Activated CD4-positive, alpha-beta T cell treated with anti-CD3 and anti-CD28 coated beads, Interleukin-2, amount 10 ng/mL, durations not matched to agents 7 days and 5 days (primary cell): ENCODE measurements at regions not wholly inside any gene's neighbourhood (a gene's known extent, or its start where the extent isn't known, plus 50 kb on each side); places are given as distances from the start of the nearest gene placed in this dataset.

ENCODE experiments used
- CTCF ChIA-PET: fragments of 350-600 bp; sonication (Branson Sonifier 250); formaldehyde crosslinking; loops from one replicate; lab custom pipeline; 2021; ENCODE audit warnings: antibody characterized with exemption; lab: Charles Lee
- POLR2A ChIA-PET: fragments of 350-600 bp; sonication (Branson Sonifier 250); formaldehyde crosslinking; loops from one replicate; lab custom pipeline; 2021; ENCODE audit warnings: antibody characterized with exemption; lab: Charles Lee
- DNase-seq: peaks from one replicate; pipeline ENCODE4 v3.0.0-alpha.2; 2020
- H3K27ac Mint-ChIP-seq: one replicate; pipeline ENCODE4 v1.8.0; 2021; ENCODE audit warnings: mild to moderate bottlenecking, moderate library complexity, mixed read lengths
- H3K27me3 Mint-ChIP-seq: one replicate; pipeline ENCODE4 v1.8.0; 2021; ENCODE audit warnings: mixed read lengths
- H3K36me3 Mint-ChIP-seq: one replicate; pipeline ENCODE4 v1.8.0; 2021; ENCODE audit warnings: low read depth, mixed read lengths
- H3K4me1 Mint-ChIP-seq: one replicate; pipeline ENCODE4 v1.8.0; 2021; ENCODE audit warnings: mixed read lengths
- H3K4me3 Mint-ChIP-seq: one replicate; pipeline ENCODE4 v1.8.0; 2021; ENCODE audit warnings: mild to moderate bottlenecking, moderate library complexity, mixed read lengths
- H3K9me3 Mint-ChIP-seq: one replicate; pipeline ENCODE4 v1.8.0; 2021; ENCODE audit warnings: mixed read lengths

DNA sequence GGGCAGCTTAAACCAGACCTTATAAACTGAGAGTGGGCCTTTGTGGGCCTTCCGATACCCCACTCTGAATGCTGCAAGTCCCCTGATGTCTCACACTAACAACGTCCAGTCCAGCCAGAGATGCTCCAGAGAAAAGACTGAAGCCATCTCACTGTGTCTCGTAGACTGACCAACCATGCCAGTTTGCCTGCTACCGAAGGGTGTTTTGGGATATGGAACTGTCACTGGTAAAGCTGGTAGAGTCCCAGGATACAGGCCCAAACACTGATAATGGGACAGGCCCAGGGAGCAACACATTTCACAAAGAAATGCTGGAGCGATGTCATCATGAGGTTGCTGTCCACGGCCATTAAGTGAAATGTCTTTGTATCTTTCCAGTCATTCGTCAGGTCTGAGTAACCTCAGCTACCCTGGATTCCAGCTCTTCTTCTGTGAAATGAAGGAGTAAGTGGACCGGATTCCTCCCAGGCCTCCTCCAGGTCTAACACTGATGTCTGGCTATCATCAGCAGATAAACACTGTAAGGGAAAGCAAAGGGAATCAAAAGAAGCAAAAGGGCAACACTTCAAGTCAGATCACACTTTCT lies 81.6 kb downstream of the SLC5A7 start:
- ChIA-PET CTCF (interaction anchor here (0.5 kb wide), 1 partner anchor 393 kb away, joined by 3 read pairs; no protein-coding TSS in a partner anchor), POLR2A (no interaction called here)
- H3K4me1 Mint-ChIP-seq = no peaks in the 10 kb centered on the region
- no peaks in the 10 kb centered on the region for H3K27me3 Mint-ChIP-seq
- H3K4me3 Mint-ChIP-seq = no peak overlapping the region
- no peaks in the 10 kb centered on the region for H3K9me3 Mint-ChIP-seq
- no peak for DNase-seq
- H3K27ac Mint-ChIP-seq = no peak overlapping the region
- H3K36me3 Mint-ChIP-seq = no peaks in the 10 kb centered on the region

DNA sequence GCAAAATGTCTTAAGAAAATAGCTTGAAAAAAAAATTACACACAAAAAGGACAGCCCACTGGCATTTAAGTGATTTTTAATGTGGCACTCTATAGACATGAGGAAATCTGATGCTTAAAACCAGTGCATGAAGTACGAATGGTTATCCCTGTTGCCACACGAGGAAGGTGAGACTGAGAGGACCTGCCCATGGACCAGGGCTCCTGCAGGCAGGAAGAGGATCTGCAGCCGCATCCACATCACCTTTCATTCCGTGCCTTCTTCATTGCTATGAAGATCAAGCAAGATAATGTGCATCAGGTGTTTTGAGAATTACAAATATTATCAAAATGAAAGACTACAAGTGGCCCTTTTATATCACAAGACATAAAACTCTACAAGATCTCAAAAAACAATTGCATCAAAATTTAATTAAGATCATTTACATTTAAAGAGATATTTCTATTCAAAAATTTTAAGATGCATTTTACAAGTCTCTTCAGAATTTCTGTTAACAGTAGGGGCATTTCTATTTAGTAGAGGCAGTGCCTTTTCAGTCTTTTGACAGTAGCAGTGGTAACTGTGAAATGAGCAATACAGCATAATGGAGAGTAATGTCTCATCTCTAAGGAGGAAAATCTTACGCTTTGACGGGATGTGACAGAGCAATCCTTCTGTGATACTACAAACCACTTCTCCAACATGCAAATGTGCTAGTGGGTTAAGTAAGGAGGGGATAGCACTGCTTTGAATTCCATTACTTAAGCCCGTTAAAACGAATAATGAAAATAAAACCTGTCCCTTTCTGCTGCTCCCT lies 83.4 kb downstream of the SLC5A7 start:
- Mint-ChIP-seq H3K4me1 (no peaks in the 10 kb centered on the region), H3K4me3 (no peak overlapping the region), H3K27ac (no peak overlapping the region), H3K9me3 (no peaks in the 10 kb centered on the region), H3K27me3 (no peaks in the 10 kb centered on the region), H3K36me3 (no peaks in the 10 kb centered on the region)
- POLR2A ChIA-PET = no interaction called here
- CTCF ChIA-PET = no interaction called here
- DNase-seq = no peak

DNA sequence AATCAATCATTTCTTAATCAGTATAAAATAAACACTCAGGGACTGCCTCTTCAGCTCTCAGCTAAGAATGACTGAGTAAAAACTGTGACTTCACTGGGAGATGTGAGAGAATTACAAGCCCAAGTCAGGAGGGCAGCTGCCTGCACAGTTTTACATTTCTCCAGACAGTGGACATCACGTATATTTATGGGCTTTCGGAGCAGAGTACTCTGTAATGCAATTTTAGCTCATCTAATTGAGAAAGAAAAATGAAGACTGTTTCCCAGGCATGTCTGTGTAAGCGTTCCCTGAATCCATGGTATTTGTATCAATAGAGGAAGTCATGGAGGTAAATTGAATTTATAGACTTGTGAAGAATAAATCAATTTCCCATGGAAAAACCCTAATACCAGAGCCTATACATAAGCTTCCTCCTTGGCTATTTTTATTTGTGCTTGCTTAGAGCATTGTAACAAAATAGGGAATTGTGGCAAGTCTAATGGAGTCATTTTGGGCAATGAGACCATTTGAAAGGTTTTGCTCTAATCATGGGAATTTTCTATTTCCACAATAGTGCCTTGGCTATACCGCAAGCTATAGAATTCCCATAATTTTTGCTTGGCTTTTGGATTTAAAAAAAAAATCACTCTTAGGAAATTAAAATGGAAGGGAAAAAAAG lies 87.2 kb downstream of the SLC5A7 start:
- DNase-seq = no peak
- POLR2A ChIA-PET = no interaction called here
- CTCF ChIA-PET = no interaction called here
- Mint-ChIP-seq H3K27me3 (no peaks in the 10 kb centered on the region), H3K36me3 (no peaks in the 10 kb centered on the region), H3K4me3 (no peak overlapping the region), H3K9me3 (no peaks in the 10 kb centered on the region), H3K27ac (no peak overlapping the region), H3K4me1 (no peaks in the 10 kb centered on the region)

DNA sequence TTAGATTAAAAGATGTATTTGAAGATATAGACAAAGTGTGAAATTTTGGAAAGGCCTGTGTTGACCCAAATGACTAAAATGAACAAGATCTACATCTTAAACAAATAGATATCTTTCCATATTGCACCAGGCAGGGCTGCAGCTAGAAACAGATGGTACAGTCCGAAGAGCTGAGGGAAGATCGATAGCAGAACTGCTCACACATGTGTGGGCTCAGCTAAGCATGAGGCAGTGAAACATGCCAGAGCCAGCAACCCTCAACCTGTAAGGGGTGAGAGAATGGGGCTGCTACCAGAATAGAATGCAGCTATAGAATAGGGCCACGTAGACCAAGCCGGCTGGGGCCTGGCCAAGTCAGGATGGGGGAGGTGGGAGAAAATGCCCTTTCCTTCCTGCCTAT lies 87.8 kb downstream of the SLC5A7 start:
- Mint-ChIP-seq H3K27me3 (no peaks in the 10 kb centered on the region), H3K4me3 (no peak overlapping the region), H3K9me3 (no peaks in the 10 kb centered on the region), H3K4me1 (no peaks in the 10 kb centered on the region), H3K27ac (no peak overlapping the region), H3K36me3 (no peaks in the 10 kb centered on the region)
- CTCF ChIA-PET = no interaction called here
- no peak for DNase-seq
- POLR2A ChIA-PET = no interaction called here

DNA sequence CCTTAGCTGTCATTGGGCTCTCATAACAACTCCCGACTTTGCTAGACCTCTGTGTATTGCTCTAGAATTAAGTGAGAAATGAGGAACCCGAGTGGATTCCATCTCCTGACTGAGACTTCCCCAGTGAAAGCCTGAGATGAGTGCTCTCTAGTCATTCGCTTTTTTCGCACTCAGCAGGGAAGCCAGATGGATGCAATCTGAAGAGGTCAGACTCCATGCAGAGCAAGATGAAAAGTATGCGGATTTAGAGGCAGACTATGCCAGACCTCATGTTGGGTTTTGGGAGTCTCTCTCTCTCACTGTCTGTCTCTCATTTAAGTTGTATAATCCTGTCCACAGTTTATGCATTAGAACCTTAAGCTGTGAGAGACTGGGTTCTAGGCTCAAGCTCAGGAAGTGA lies 88.6 kb downstream of the SLC5A7 start:
- DNase-seq = no peak
- H3K36me3 Mint-ChIP-seq = no peaks in the 10 kb centered on the region
- ChIA-PET POLR2A (no interaction called here), CTCF (no interaction called here)
- H3K4me1 Mint-ChIP-seq = no peaks in the 10 kb centered on the region
- no peak overlapping the region for H3K4me3 Mint-ChIP-seq
- no peak overlapping the region for H3K27ac Mint-ChIP-seq
- no peaks in the 10 kb centered on the region for H3K9me3 Mint-ChIP-seq
- H3K27me3 Mint-ChIP-seq = no peaks in the 10 kb centered on the region

DNA sequence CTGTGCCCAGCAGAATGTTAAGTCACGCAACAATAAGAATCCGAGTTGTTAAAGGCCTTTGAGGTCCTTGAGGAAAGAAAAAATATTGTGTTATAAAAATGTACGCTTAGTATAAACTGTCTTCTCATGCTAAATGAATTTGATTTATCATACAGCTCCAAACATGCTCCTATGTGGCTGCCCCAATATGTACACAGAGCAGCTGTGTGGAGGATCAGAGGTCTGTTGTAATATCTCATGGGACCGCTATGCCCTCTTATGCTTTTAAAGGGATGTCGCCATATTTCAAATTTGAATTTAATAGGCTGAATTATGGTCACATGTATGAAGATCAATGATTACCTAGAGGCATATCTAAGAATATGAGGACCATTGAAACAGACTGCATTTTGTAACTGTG lies 90.2 kb downstream of the SLC5A7 start:
- ChIA-PET CTCF (no interaction called here), POLR2A (no interaction called here)
- no peak overlapping the region for H3K27ac Mint-ChIP-seq
- no peaks in the 10 kb centered on the region for H3K4me1 Mint-ChIP-seq
- DNase-seq = no peak
- H3K4me3 Mint-ChIP-seq = no peak overlapping the region
- H3K9me3 Mint-ChIP-seq = no peaks in the 10 kb centered on the region
- H3K36me3 Mint-ChIP-seq = no peaks in the 10 kb centered on the region
- no peaks in the 10 kb centered on the region for H3K27me3 Mint-ChIP-seq

DNA sequence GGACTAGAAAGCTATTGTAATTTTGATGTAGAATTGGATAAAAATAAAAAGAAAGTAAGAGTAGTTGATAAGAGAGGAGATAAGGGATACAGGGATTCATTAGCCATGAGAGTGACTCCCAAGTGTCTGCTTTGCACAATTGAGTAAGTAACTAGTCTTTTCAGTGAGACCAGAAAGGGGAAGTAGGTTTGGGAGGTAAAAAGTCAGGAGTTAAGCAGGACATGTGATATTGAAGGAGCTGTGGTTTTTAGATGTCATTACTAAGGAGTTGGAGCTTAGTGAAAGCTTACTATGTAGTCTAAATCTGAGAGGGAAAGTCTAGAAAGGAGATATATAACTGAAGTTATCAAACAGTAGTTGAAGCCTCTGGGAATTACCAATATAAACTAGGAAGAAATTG lies 93.4 kb downstream of the SLC5A7 start:
- ChIA-PET POLR2A (no interaction called here), CTCF (no interaction called here)
- no peak for DNase-seq
- no peaks in the 10 kb centered on the region for H3K27me3 Mint-ChIP-seq
- no peaks in the 10 kb centered on the region for H3K9me3 Mint-ChIP-seq
- H3K4me1 Mint-ChIP-seq = no peaks in the 10 kb centered on the region
- no peaks in the 10 kb centered on the region for H3K36me3 Mint-ChIP-seq
- H3K27ac Mint-ChIP-seq = no peak overlapping the region
- H3K4me3 Mint-ChIP-seq = no peak overlapping the region

DNA sequence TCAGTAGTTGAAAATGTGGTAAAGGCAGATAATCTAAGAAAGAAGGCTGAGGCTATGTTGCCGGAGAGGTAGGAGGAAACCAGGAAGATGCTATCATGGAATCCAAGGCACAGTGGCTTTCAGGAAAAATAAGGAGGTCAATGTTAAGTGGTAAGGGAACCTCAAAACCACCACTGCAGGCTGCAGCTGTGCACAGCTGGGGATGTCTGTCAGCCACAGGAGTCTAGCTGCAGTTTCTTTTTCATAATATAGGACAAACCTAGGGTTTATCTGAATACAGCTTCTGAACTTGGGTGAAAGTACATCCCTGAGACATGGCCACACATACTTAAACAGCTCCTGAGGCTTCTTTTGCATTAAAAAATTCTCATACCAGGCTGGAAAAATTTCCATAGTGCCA lies 93.9 kb downstream of the SLC5A7 start:
- no peak for DNase-seq
- Mint-ChIP-seq H3K4me1 (no peaks in the 10 kb centered on the region), H3K9me3 (no peaks in the 10 kb centered on the region), H3K27ac (no peak overlapping the region), H3K36me3 (no peaks in the 10 kb centered on the region), H3K4me3 (no peak overlapping the region), H3K27me3 (no peaks in the 10 kb centered on the region)
- CTCF ChIA-PET = no interaction called here
- POLR2A ChIA-PET = no interaction called here

DNA sequence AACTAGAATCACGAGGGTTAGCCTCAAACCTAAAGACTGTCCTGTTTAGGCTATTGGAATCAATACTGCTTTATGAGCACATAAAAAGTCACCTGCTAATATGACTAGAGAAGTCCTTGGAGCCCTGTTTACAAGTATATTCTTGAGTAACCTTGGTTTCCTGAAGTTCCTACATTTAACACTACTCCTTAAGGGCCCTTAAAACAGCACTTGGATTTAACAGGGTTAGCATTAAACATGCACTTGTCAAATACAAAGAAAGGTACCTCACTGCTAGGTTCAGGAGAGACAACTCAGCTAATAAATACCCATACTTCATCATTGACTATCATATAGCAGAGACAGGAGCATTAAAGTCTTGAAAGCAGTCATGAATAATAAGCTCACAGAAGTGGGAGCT lies 96.7 kb downstream of the SLC5A7 start:
- ChIA-PET CTCF (no interaction called here), POLR2A (no interaction called here)
- no peaks in the 10 kb centered on the region for H3K36me3 Mint-ChIP-seq
- no peaks in the 10 kb centered on the region for H3K27me3 Mint-ChIP-seq
- no peak for DNase-seq
- H3K9me3 Mint-ChIP-seq = no peaks in the 10 kb centered on the region
- H3K4me3 Mint-ChIP-seq = no peak overlapping the region
- no peaks in the 10 kb centered on the region for H3K4me1 Mint-ChIP-seq
- H3K27ac Mint-ChIP-seq = no peak overlapping the region

DNA sequence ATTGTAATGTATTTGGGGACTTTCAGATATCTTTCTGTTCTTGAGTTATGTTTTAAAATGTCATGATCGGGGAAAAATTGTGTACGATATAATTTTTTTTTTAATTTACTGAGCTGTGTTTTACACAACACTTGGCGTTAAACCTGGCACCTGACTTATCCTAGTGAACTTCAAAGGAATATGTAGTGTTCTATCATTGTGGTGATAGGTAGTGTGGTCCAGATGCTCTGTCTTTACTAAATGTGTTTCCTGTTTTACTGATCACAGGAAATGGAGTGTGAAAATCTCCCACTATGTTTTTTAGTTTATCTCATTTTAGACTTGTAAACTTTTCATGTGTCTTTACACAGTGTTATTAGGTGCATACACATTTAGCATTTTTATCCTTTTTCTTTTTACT lies 98.0 kb downstream of the SLC5A7 start:
- Mint-ChIP-seq H3K9me3 (no peaks in the 10 kb centered on the region), H3K4me3 (no peak overlapping the region), H3K27me3 (no peaks in the 10 kb centered on the region), H3K27ac (no peak overlapping the region), H3K4me1 (no peaks in the 10 kb centered on the region), H3K36me3 (no peaks in the 10 kb centered on the region)
- no peak for DNase-seq
- CTCF ChIA-PET = no interaction called here
- POLR2A ChIA-PET = no interaction called here

DNA sequence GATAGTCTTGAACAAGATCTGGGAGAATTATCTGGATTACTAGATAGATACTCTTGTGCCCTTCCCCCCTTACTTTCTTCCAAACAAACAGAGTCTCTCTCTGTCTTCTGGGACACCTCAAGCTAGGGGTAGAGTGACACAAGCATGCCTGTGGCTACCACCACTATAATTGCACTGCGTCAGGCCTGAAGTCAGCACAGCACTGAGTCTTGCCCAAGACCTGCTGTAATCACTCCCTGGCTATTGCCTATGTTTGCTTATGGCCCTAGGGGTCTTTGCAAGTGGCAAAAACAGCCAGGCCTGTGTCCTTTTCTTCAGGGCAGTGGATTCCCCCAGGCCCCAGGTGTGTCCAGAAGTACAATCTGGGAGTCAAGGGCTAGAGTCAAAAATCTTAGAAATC lies 106.6 kb downstream of the SLC5A7 start:
- no peak for DNase-seq
- Mint-ChIP-seq H3K4me1 (no peaks in the 10 kb centered on the region), H3K36me3 (no peaks in the 10 kb centered on the region), H3K4me3 (no peak overlapping the region), H3K27me3 (no peaks in the 10 kb centered on the region), H3K27ac (no peak overlapping the region), H3K9me3 (no peaks in the 10 kb centered on the region)
- ChIA-PET CTCF (no interaction called here), POLR2A (no interaction called here)

DNA sequence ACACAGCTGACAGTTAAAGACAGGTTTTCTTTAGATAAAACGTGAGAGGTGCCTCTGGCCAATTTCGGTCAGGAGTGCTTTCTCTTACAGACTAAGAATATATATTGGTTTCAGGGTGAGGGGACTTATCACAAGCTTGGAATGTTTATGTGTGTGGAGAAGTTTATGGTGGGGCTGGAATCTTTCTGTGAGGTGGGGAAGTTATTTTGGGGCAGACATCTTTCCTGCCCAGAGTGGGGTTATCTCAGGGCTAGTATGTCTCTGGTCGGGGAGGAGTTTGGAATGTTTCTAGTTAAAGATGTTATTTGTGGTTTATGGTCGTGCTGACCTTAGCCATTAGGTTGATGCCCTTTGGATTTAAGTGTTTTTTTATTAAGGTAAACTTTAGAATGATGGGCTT lies 115.2 kb downstream of the SLC5A7 start:
- Mint-ChIP-seq H3K4me1 (no peaks in the 10 kb centered on the region), H3K9me3 (no peaks in the 10 kb centered on the region), H3K36me3 (no peaks in the 10 kb centered on the region), H3K27me3 (no peaks in the 10 kb centered on the region), H3K27ac (no peak overlapping the region), H3K4me3 (no peak overlapping the region)
- ChIA-PET CTCF (no interaction called here), POLR2A (no interaction called here)
- DNase-seq = no peak

DNA sequence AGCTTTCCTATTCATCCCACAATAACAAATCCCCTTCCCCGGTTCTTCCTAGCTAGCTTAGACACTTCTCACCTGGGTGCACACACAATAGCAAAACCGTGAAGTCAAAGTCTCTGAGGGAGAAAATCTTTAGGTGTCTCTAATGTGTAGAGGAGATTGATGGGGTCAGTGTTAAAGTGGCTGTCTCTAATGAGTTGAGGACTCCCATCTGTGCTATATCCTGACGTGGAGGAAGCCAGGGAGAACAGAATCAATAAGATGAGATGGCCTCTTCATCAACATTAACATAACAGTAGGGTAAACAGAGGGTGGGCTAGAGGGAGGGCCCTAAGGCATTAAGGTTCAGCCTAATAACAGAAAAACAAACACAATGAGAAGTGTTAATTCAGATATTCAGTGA lies 120.4 kb downstream of the SLC5A7 start:
- POLR2A ChIA-PET = no interaction called here
- Mint-ChIP-seq H3K27me3 (no peaks in the 10 kb centered on the region), H3K36me3 (no peaks in the 10 kb centered on the region), H3K4me1 (no peaks in the 10 kb centered on the region), H3K9me3 (peaks cover 4% of the 10 kb centered on the region), H3K4me3 (no peak overlapping the region), H3K27ac (no peak overlapping the region)
- DNase-seq = no peak
- CTCF ChIA-PET = no interaction called here
